ENCODE measurements at regions not wholly inside any gene's neighbourhood (a gene's known extent, or its start where the extent isn't known, plus 50 kb on each side); places are given as distances from the start of the nearest gene placed in this dataset.

GRCh38 chr7:18239212-18239611 is 211.6 kb upstream of the PRPS1L1 start:
- H3K4me1 Mint-ChIP-seq: no peaks in the 10 kb centered on the region
- H3K4me3 Mint-ChIP-seq: no peak overlapping the region
- no peaks in the 10 kb centered on the region for H3K36me3 Mint-ChIP-seq
- no peaks in the 10 kb centered on the region for H3K9me3 Mint-ChIP-seq
- H3K27ac Mint-ChIP-seq: no peak overlapping the region
- H3K27me3 Mint-ChIP-seq: no peaks in the 10 kb centered on the region

- peaks cover 1% of the 10 kb centered on the region for H3K9me3 Mint-ChIP-seq
- H3K27ac Mint-ChIP-seq: no peak overlapping the region
- H3K27me3 Mint-ChIP-seq: no peaks in the 10 kb centered on the region
- H3K4me1 Mint-ChIP-seq: no peaks in the 10 kb centered on the region
- no peaks in the 10 kb centered on the region for H3K36me3 Mint-ChIP-seq
- no peak overlapping the region for H3K4me3 Mint-ChIP-seq
Observed at GRCh38 chr7:18241543-18242231, 214.0 kb upstream of the PRPS1L1 start.

GRCh38 chr7:18243731-18244130 is 216.1 kb upstream of the PRPS1L1 start:
- no peaks in the 10 kb centered on the region for H3K4me1 Mint-ChIP-seq
- no peaks in the 10 kb centered on the region for H3K27me3 Mint-ChIP-seq
- no peak overlapping the region for H3K27ac Mint-ChIP-seq
- peaks cover 8% of the 10 kb centered on the region for H3K9me3 Mint-ChIP-seq
- H3K36me3 Mint-ChIP-seq: no peaks in the 10 kb centered on the region
- no peak overlapping the region for H3K4me3 Mint-ChIP-seq

GRCh38 chr7:18250133-18250532 is 222.5 kb upstream of the PRPS1L1 start:
- peaks cover 18% of the 10 kb centered on the region for H3K9me3 Mint-ChIP-seq

GRCh38 chr7:18257711-18258110 is 230.1 kb upstream of the PRPS1L1 start:
- Mint-ChIP-seq H3K4me1 (no peaks in the 10 kb centered on the region), H3K27ac (no peak overlapping the region), H3K4me3 (no peak overlapping the region), H3K9me3 (peaks cover 19% of the 10 kb centered on the region), H3K27me3 (no peaks in the 10 kb centered on the region), H3K36me3 (peaks cover 3% of the 10 kb centered on the region)

More at GRCh38 chr7:18250133-18250532, 222.5 kb upstream of the PRPS1L1 start:
- no peak overlapping the region for H3K27ac Mint-ChIP-seq
- H3K4me1 Mint-ChIP-seq: no peaks in the 10 kb centered on the region
- H3K4me3 Mint-ChIP-seq: no peak overlapping the region
- peaks cover 3% of the 10 kb centered on the region for H3K36me3 Mint-ChIP-seq
- no peaks in the 10 kb centered on the region for H3K27me3 Mint-ChIP-seq

- no peaks in the 10 kb centered on the region for H3K36me3 Mint-ChIP-seq
- H3K9me3 Mint-ChIP-seq: peaks cover 13% of the 10 kb centered on the region
- no peaks in the 10 kb centered on the region for H3K4me1 Mint-ChIP-seq
- H3K4me3 Mint-ChIP-seq: no peak overlapping the region
- no peaks in the 10 kb centered on the region for H3K27me3 Mint-ChIP-seq
- H3K27ac Mint-ChIP-seq: no peak overlapping the region
Observed at GRCh38 chr7:18262058-18262457, 233.5 kb upstream of the HDAC9 start.

GRCh38 chr7:18265611-18266281 is 229.8 kb upstream of the HDAC9 start:
- no peaks in the 10 kb centered on the region for H3K27me3 Mint-ChIP-seq
- H3K4me1 Mint-ChIP-seq: no peaks in the 10 kb centered on the region
- peaks cover 13% of the 10 kb centered on the region for H3K9me3 Mint-ChIP-seq
- H3K36me3 Mint-ChIP-seq: no peaks in the 10 kb centered on the region
- H3K4me3 Mint-ChIP-seq: no peak overlapping the region
- no peak overlapping the region for H3K27ac Mint-ChIP-seq

- Mint-ChIP-seq H3K27ac (no peak overlapping the region), H3K27me3 (no peaks in the 10 kb centered on the region), H3K36me3 (no peaks in the 10 kb centered on the region), H3K4me3 (no peak overlapping the region), H3K4me1 (no peaks in the 10 kb centered on the region), H3K9me3 (no peaks in the 10 kb centered on the region)
Observed at GRCh38 chr7:18268571-18268970, 227.0 kb upstream of the HDAC9 start.

- no peak overlapping the region for H3K27ac Mint-ChIP-seq
- no peaks in the 10 kb centered on the region for H3K4me1 Mint-ChIP-seq
- H3K36me3 Mint-ChIP-seq: no peaks in the 10 kb centered on the region
- H3K27me3 Mint-ChIP-seq: no peaks in the 10 kb centered on the region
- no peaks in the 10 kb centered on the region for H3K9me3 Mint-ChIP-seq
- H3K4me3 Mint-ChIP-seq: no peak overlapping the region
Observed at GRCh38 chr7:18276380-18276779, 219.2 kb upstream of the HDAC9 start.

GRCh38 chr7:18278316-18278715 is 217.2 kb upstream of the HDAC9 start:
- H3K4me3 Mint-ChIP-seq: no peak overlapping the region
- H3K4me1 Mint-ChIP-seq: no peaks in the 10 kb centered on the region
- no peak overlapping the region for H3K27ac Mint-ChIP-seq
- no peaks in the 10 kb centered on the region for H3K27me3 Mint-ChIP-seq
- H3K9me3 Mint-ChIP-seq: no peaks in the 10 kb centered on the region
- no peaks in the 10 kb centered on the region for H3K36me3 Mint-ChIP-seq

- H3K36me3 Mint-ChIP-seq: no peaks in the 10 kb centered on the region
- no peak overlapping the region for H3K27ac Mint-ChIP-seq
- no peak overlapping the region for H3K4me3 Mint-ChIP-seq
- no peaks in the 10 kb centered on the region for H3K9me3 Mint-ChIP-seq
- H3K27me3 Mint-ChIP-seq: peaks cover 2% of the 10 kb centered on the region
- H3K4me1 Mint-ChIP-seq: no peaks in the 10 kb centered on the region
Observed at GRCh38 chr7:18283045-18283444, 212.5 kb upstream of the HDAC9 start.

- Mint-ChIP-seq H3K4me3 (no peak overlapping the region), H3K4me1 (peaks cover 4% of the 10 kb centered on the region), H3K27ac (no peak overlapping the region)
Observed at GRCh38 chr7:18287482-18287881, 208.1 kb upstream of the HDAC9 start.

GRCh38 chr7:18288322-18289037 is 207.1 kb upstream of the HDAC9 start:
- Mint-ChIP-seq H3K27ac (no peak overlapping the region), H3K36me3 (no peaks in the 10 kb centered on the region), H3K4me3 (no peak overlapping the region), H3K27me3 (peaks cover 14% of the 10 kb centered on the region), H3K4me1 (peaks cover 4% of the 10 kb centered on the region), H3K9me3 (no peaks in the 10 kb centered on the region)

More at GRCh38 chr7:18287482-18287881, 208.1 kb upstream of the HDAC9 start:
- Mint-ChIP-seq H3K9me3 (no peaks in the 10 kb centered on the region), H3K27me3 (peaks cover 13% of the 10 kb centered on the region), H3K36me3 (no peaks in the 10 kb centered on the region)

- H3K27me3 Mint-ChIP-seq: peaks cover 16% of the 10 kb centered on the region
- no peaks in the 10 kb centered on the region for H3K9me3 Mint-ChIP-seq
- peaks cover 4% of the 10 kb centered on the region for H3K4me1 Mint-ChIP-seq
- H3K36me3 Mint-ChIP-seq: no peaks in the 10 kb centered on the region
- no peak overlapping the region for H3K27ac Mint-ChIP-seq
- H3K4me3 Mint-ChIP-seq: no peak overlapping the region
Observed at GRCh38 chr7:18289788-18290187, 205.8 kb upstream of the HDAC9 start.

- Mint-ChIP-seq H3K9me3 (no peaks in the 10 kb centered on the region), H3K36me3 (no peaks in the 10 kb centered on the region), H3K4me1 (peaks cover 4% of the 10 kb centered on the region), H3K27me3 (peaks cover 18% of the 10 kb centered on the region), H3K4me3 (peak overlapping the region; percentile 12), H3K27ac (no peak overlapping the region)
Observed at GRCh38 chr7:18290223-18290622, 205.3 kb upstream of the HDAC9 start.

- peaks cover 4% of the 10 kb centered on the region for H3K4me1 Mint-ChIP-seq
- no peaks in the 10 kb centered on the region for H3K9me3 Mint-ChIP-seq
- no peaks in the 10 kb centered on the region for H3K36me3 Mint-ChIP-seq
- peaks cover 18% of the 10 kb centered on the region for H3K27me3 Mint-ChIP-seq
- peak overlapping the region; percentile 12 for H3K4me3 Mint-ChIP-seq
- no peak overlapping the region for H3K27ac Mint-ChIP-seq
Observed at GRCh38 chr7:18290865-18291264, 204.7 kb upstream of the HDAC9 start.

Data from activated naive CD4-positive, alpha-beta T cell treated with anti-CD3 and anti-CD28 coated beads, Interleukin-2, amount 50 U/mL, for 24 hours (primary cell).